SK-N-SH (cell line): ENCODE measurements at regions not wholly inside any gene's neighbourhood (a gene's known extent, or its start where the extent isn't known, plus 50 kb on each side); places are given as distances from the start of the nearest gene placed in this dataset.
A peak's percentile ranks its signal among the peaks of the same experiment; 100 is the strongest.

Experiments used
- CTCF ChIA-PET: fragments of 300-600, 350-600 bp; formaldehyde crosslinking; extraction: SDS; loops from one replicate; lab custom pipeline; 2021; lab: Yijun Ruan, JAX
- POLR2A ChIA-PET: fragments of 350-600 bp; sonication (Branson Sonifier 250); formaldehyde crosslinking; extraction: SDS; loops from one replicate; lab custom pipeline; 2020; ENCODE audit warnings: antibody characterized with exemption, inconsistent platforms; lab: Yijun Ruan, JAX
- DNase-seq: peaks from one replicate; pipeline ENCODE4 v3.0.0; 2012
- H2AFZ ChIP-seq: fragments of 200-600 bp; sonication (generic); 2 replicates; pipeline ENCODE4 v1.8.1; 2016; ENCODE audit warnings: antibody characterized with exemption, mild to moderate bottlenecking, low read depth
- H3F3A ChIP-seq: fragments of 200-600 bp; sonication (generic); replicated peaks from 2 replicates; pipeline ENCODE3; 2016; ENCODE audit warnings: antibody characterized with exemption, mild to moderate bottlenecking; ENCODE audit not compliant: insufficient read depth
- H3K27ac ChIP-seq, 2 experiments: fragments of 200-500 bp in 1 of 2; fragments of 200-600 bp in 1 of 2; sonication (Bioruptor generic) in 1 of 2; sonication (generic), shearing (Covaris generic) in 1 of 2; 2 replicates each; pipeline versions ENCODE4 v1.5.1 to v1.6.1; 2014 to 2016; ENCODE audit warnings: low read depth in 2 of 2, inconsistent platforms in 1 of 2, low read length in 1 of 2, mild to moderate bottlenecking in 1 of 2, mixed read lengths in 1 of 2
- H3K27me3 ChIP-seq: fragments of 200-600 bp; sonication (generic), shearing (Covaris generic); 2 replicates; pipeline ENCODE4 v1.6.1; 2016; ENCODE audit warnings: mixed run types; ENCODE audit not compliant: insufficient read depth
- H3K36me3 ChIP-seq, 2 experiments: fragments of 200-500 bp in 1 of 2; fragments of 200-600 bp in 1 of 2; sonication (Bioruptor generic) in 1 of 2; sonication (generic) in 1 of 2; replicated peaks in 1 of 2; 2 replicates each; pipeline versions ENCODE3 to v1.5.1; 2014 to 2016; ENCODE audit warnings: low read length in 1 of 2, mild to moderate bottlenecking in 1 of 2; ENCODE audit not compliant: insufficient read depth in 2 of 2, control insufficient read depth in 1 of 2
- H3K4me1 ChIP-seq, 2 experiments: fragments of 200-500 bp in 1 of 2; fragments of 200-600 bp in 1 of 2; sonication (Bioruptor generic) in 1 of 2; sonication (generic), shearing (Covaris generic) in 1 of 2; 2 replicates each; pipeline versions ENCODE4 v1.5.1 to v1.6.1; 2014 to 2016; ENCODE audit warnings: low read depth in 1 of 2, low read length in 1 of 2, mixed run types in 1 of 2; ENCODE audit not compliant: insufficient read depth in 2 of 2, control insufficient read depth in 1 of 2
- H3K4me2 ChIP-seq: fragments of 200-600 bp; sonication (generic), shearing (Covaris generic); 2 replicates; pipeline ENCODE4 v1.6.1; 2017; ENCODE audit warnings: mixed run types
- H3K4me3 ChIP-seq, 2 experiments: fragments of 200-500 bp in 1 of 2; fragments of 200-600 bp in 1 of 2; sonication (Bioruptor generic) in 1 of 2; sonication (generic), shearing (Covaris generic) in 1 of 2; 2 replicates each; pipeline versions ENCODE4 v1.5.1 to v1.8.1; 2014 to 2016; ENCODE audit warnings: low read depth in 2 of 2, inconsistent platforms in 1 of 2, low read length in 1 of 2, mild to moderate bottlenecking in 1 of 2, mixed read lengths in 1 of 2, moderate library complexity in 1 of 2
- H3K79me2 ChIP-seq: fragments of 200-600 bp; sonication (generic); 2 replicates; pipeline ENCODE4 v1.8.1; 2017; ENCODE audit warnings: mild to moderate bottlenecking; ENCODE audit not compliant: insufficient read depth
- H3K9ac ChIP-seq: fragments of 200-600 bp; sonication (generic); 2 replicates; pipeline ENCODE4 v1.6.1; 2017; ENCODE audit warnings: mixed run types
- H3K9me2 ChIP-seq: fragments of 200-600 bp; sonication (generic); 2 replicates; pipeline ENCODE4 v1.6.1; 2017; ENCODE audit warnings: mixed run types
- H3K9me3 ChIP-seq: fragments of 200-600 bp; sonication (generic); 2 replicates; pipeline ENCODE4 v1.6.1; 2017; ENCODE audit warnings: mixed run types, mild to moderate bottlenecking, moderate library complexity
- H4K20me1 ChIP-seq: fragments of 200-600 bp; sonication (generic); 2 replicates; pipeline ENCODE4 v1.6.1; 2017; ENCODE audit warnings: mild to moderate bottlenecking, mixed run types; ENCODE audit not compliant: insufficient read depth
- CHD2 ChIP-seq: fragments of 150-350 bp; IDR thresholded peaks from 2 replicates; pipeline ENCODE4 v1.6.1; 2018; ENCODE audit warnings: low read length; ENCODE audit not compliant: partially characterized antibody
- FOXJ3 ChIP-seq: sonication (generic); formaldehyde crosslinking; IDR thresholded peaks from 2 replicates; pipeline ENCODE4 v1.5.1; 2020; ENCODE audit warnings: mild to moderate bottlenecking, missing genetic modification reagents
- MXI1 ChIP-seq: IDR thresholded peaks from 2 replicates; pipeline ENCODE4 v1.6.1; 2012; ENCODE audit warnings: mild to moderate bottlenecking, low read depth, low read length, improper control_type of control experiment
- POLR2AphosphoS5 ChIP-seq: IDR thresholded peaks from 2 replicates; pipeline ENCODE4 v1.6.1; 2012; ENCODE audit warnings: low read depth, low read length
- RAD21 ChIP-seq: IDR thresholded peaks from 2 replicates; pipeline ENCODE4 v1.6.1; 2012; ENCODE audit warnings: mild to moderate bottlenecking, low read length
- REST ChIP-seq: IDR thresholded peaks from 2 replicates; pipeline ENCODE4 v1.6.1; 2012; ENCODE audit warnings: mild to moderate bottlenecking, low read depth, low read length, moderate library complexity
- SIN3A ChIP-seq: IDR thresholded peaks from 2 replicates; pipeline ENCODE4 v1.6.1; 2012; ENCODE audit warnings: low read depth, mild to moderate bottlenecking, low read length, moderate library complexity, borderline replicate concordance
- WGBS: methylation state at CpG from one replicate; pipeline ENCODE4 v1.1.6; 2017; ENCODE audit warnings: low lambda C conversion rate; 5-methylcytosine and 5-hydroxymethylcytosine counted together
- TF ChIP-seq, protein P1 (sequence below): IDR thresholded peaks from 2 replicates; pipeline ENCODE4 v1.4.0; 2012; ENCODE audit warnings: low read depth, borderline replicate concordance

GRCh38 chr5:176738637-176739250, 71.6 kb upstream of the UNC5A start:
- DNase-seq: peak; percentile 52
- no peaks in the 10 kb centered on the region for H4K20me1 ChIP-seq
- H3F3A ChIP-seq: no peaks in the 10 kb centered on the region
- H3K4me3 ChIP-seq: no peak overlapping the region
- H3K4me1 ChIP-seq: peaks cover 0 to 52% of the 10 kb centered on the region in 2 experiments; a peak in 2 of 4 replicates
- H3K9ac ChIP-seq: no peak overlapping the region
- 71% methylated on average over 10 of the region's 10 CpGs for WGBS
- no peak overlapping the region for H2AFZ ChIP-seq
- no peaks in the 10 kb centered on the region; the same call in 1 of the 2 replicates for H3K27me3 ChIP-seq
- no peaks in the 10 kb centered on the region for H3K9me2 ChIP-seq
- no peaks in the 10 kb centered on the region for H3K79me2 ChIP-seq
- peak overlapping the region in 1 of 2 experiments; percentile 78; a peak in 2 of 4 replicates for H3K27ac ChIP-seq
- no peaks in the 10 kb centered on the region for H3K9me3 ChIP-seq
- POLR2A ChIA-PET: interaction anchor here (0.7 kb wide), 1 partner anchor 64 kb away, joined by 3 read pairs; no protein-coding TSS in a partner anchor
- no peak overlapping the region for H3K4me2 ChIP-seq
- TF ChIP-seq, protein P1, sequence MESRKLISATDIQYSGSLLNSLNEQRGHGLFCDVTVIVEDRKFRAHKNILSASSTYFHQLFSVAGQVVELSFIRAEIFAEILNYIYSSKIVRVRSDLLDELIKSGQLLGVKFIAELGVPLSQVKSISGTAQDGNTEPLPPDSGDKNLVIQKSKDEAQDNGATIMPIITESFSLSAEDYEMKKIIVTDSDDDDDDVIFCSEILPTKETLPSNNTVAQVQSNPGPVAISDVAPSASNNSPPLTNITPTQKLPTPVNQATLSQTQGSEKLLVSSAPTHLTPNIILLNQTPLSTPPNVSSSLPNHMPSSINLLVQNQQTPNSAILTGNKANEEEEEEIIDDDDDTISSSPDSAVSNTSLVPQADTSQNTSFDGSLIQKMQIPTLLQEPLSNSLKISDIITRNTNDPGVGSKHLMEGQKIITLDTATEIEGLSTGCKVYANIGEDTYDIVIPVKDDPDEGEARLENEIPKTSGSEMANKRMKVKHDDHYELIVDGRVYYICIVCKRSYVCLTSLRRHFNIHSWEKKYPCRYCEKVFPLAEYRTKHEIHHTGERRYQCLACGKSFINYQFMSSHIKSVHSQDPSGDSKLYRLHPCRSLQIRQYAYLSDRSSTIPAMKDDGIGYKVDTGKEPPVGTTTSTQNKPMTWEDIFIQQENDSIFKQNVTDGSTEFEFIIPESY: no peak
- no peak for TF ChIP-seq POLR2AphosphoS5
- TF ChIP-seq REST: no peak
- no peak for TF ChIP-seq SIN3A
- no peak for TF ChIP-seq CHD2
- no peak for TF ChIP-seq MXI1
- TF ChIP-seq, all 33 proteins: peak for 0
- H3K36me3 ChIP-seq: no peaks in the 10 kb centered on the region
- CTCF ChIA-PET: interaction anchor here (0.6 to 4.3 kb wide), 9 partner anchors 9 to 81 kb away, joined by 3 to 24 read pairs (median 3); no protein-coding TSS in a partner anchor

DNA sequence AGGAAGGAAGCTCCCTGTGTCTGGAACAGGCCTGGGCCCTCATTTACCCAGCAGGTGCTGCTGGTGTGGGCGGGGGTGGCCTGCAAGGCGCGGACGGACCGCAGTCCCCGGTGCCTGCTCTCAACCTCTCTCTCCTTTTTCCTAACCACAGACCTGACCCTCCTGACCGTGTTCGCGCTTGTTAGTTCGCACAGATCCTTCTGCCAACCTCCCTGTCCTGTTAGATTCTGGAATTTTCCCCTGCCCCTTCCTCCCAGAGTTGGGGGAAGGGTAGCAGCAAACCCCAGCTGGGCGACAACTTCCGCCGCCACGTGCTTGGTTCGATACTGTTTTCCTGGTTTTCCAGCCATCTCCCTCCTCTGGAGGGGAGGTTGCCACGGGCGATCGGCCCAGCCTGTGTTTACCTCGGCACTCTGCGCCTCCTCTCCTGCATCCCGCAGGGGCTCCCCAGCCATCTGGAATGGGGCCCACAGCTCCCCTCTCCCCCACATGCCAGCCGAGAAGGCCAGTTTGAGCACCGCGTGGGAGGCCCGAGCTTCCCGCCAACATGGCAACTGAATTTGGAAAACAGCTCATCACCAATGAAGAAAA, 70.8 kb upstream of the UNC5A start:
- Histone ChIP-seq H3K9me3 (no peaks in the 10 kb centered on the region), H3K4me2 (no peak overlapping the region), H3K79me2 (no peaks in the 10 kb centered on the region), H4K20me1 (no peaks in the 10 kb centered on the region), H3K27ac (peak overlapping the region in 1 of 2 experiments; percentile 78; a peak in 2 of 4 replicates), H3K9ac (no peak overlapping the region), H3K27me3 (no peaks in the 10 kb centered on the region; the same call in 1 of the 2 replicates), H3F3A (no peaks in the 10 kb centered on the region), H3K36me3 (no peaks in the 10 kb centered on the region), H3K4me3 (no peak overlapping the region), H3K9me2 (no peaks in the 10 kb centered on the region), H2AFZ (no peak overlapping the region), H3K4me1 (peaks cover 0 to 52% of the 10 kb centered on the region in 2 experiments; a peak in 2 of 4 replicates)
- WGBS: 69% methylated on average over 26 of the region's 26 CpGs
- peak; percentile 66 for DNase-seq
- POLR2A ChIA-PET: interaction anchor here (0.7 to 1.2 kb wide), 2 partner anchors 63 to 71 kb away, joined by 3 read pairs; partner anchors contain the start of gene UNC5A
- CTCF ChIA-PET: interaction anchor here (0.6 to 4.3 kb wide), 11 partner anchors 8 to 247 kb away, joined by 3 to 24 read pairs (median 3); no protein-coding TSS in a partner anchor
- no peak for TF ChIP-seq RAD21
- 0 out of 2 replicates have a peak, but pooled peaks have one; percentile 11 for TF ChIP-seq FOXJ3 (CRISPR knock-in tag)
